T1000 (cell line): ENCODE measurements at regions not wholly inside any gene's neighbourhood (a gene's known extent, or its start where the extent isn't known, plus 50 kb on each side); places are given as distances from the start of the nearest gene placed in this dataset.
"Not testable (repeated sequence)": the region's sequence is repeated elsewhere in the genome, so short reads cannot be mapped to it uniquely, and the experiment has no call there.

Experiments
- DNase-seq: peaks from one replicate; lab custom pipeline; 2025; ENCODE audit warnings: mixed read lengths; lab: John Stamatoyannopoulos, UW

DNA sequence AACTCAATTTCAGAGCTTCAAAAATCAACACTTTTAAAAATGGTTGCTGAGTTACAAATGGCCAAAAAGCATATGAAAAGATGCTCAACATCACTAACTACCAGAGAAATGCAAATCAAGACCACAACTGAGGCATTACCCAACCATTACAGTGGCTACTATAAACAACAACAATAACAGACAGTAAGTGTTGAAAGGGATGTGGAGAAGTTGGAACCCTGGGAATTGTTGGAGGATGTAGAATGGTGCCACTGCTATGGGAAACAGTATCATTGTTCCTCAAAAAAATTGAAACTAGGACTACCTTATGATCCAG is 173.3 kb upstream of the SPRED2 start:
- DNase-seq, result no peak

DNA sequence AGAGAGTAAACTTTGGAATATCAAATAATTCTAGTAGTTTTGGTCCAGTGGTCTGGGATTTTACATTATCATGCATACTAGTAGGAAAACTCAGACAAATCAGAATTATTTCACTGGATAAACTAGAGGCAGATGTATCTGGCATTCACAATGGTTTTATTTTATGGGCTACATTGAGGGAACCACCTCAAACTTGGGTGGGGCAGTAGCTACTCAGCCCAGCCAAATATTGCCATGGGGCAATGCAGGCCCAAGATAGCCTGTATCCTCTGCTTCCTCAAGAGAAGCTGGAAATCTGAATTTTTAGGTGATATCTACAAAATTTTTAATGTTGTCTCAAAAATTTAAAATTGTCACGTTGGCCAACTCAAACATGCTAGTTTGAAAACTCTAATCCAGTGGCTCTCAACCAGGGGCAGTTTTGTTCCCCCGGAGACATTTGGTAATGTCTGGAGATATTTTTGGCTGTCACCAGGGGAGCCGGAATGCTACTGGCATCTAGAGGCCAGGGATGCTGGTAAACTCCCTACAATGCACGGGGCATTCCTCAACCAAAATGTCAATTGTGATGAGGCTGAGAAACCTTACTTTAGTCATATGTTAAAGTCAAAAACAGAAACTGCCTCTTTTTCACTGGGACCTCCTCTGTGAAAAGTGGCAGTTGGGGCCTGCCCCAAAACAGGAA is 172.8 kb upstream of the SPRED2 start:
- no peak for DNase-seq

DNA sequence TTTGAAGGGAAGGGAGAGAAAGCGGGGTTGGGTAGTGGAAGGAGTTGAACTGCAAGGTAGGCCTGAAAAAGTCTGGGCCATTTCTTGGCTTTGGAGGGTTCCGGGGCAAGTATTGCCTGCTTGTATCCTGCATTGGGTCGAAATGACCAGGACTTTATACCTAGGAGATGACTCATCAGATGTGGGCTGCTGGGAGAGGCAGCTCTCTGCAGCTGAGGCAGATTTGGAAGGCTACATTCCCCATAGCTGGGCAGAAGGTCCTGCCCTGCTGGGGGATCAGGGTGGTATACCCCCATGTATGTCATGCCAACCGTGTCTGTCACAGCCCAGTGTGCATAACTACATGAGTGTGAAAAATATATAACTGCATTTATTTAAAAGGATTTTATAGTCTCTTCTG is 171.8 kb upstream of the SPRED2 start:
- DNase-seq, result no peak

DNA sequence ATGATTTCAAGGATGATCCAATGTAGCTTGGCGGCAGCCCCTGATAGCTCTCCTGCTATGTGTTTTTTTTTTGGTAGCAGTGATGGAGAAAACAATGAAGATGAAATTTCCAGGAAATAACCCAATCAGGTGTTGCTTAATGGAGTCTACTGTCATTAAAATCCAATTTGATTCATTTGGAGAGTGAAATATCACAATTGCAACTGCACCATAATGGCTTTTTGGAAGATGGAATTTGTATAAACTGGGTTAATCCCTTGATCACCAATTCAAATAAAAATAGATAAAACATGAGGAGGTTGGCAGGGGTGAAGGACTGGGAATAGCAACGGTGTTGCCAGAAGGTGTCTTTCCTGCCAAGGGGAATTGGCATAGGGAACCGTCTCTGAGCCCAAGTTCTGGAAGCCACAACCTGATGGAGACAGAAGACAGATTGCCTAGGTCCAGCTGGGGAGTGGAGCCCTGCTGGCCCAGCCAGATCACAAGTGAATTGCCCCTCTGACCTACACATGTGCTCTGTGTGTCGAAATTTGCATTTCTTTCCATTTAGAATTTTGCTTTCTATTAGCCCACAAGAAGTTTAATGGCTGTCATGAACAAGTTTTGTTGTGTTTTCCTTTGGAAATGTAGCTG is 170.3 kb upstream of the SPRED2 start:
- DNase-seq, result no peak

DNA sequence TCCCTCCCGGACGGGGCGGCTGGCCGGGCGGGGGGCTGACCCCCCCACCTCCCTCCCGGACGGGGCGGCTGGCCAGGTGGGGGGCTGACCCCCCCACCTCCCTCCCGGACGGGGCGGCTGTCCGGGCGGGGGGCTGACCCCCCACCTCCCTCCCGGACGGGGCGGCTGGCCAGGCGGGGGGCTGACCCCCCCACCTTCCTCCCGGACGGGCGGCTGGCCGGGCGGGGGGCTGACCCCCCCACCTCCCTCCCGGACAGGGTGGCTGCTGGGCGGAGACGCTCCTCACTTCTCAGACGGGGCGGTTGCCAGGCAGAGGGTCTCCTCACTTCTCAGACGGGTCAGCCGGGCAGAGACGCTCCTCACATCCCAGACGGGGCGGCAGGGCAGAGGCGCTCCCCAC is 168.5 kb upstream of the SPRED2 start:
- not testable (repeated sequence) for DNase-seq

DNA sequence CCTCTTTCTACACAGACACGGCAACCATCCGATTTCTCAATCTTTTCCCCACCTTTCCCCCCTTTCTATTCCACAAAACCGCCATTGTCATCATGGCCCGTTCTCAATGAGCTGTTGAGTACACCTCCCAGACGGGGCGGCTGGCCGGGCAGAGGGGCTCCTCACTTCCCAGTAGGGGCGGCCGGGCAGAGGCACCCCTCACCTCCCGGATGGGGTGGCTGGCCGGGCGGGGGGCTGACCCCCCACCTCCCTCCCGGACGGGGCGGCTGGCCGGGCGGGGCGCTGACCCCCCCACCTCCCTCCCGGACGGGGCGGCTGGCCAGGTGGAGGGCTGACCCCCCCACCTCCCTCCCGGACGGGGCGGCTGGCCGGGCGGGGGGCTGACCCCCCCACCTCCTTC is 168.0 kb upstream of the SPRED2 start:
- DNase-seq, result not testable (repeated sequence)

DNA sequence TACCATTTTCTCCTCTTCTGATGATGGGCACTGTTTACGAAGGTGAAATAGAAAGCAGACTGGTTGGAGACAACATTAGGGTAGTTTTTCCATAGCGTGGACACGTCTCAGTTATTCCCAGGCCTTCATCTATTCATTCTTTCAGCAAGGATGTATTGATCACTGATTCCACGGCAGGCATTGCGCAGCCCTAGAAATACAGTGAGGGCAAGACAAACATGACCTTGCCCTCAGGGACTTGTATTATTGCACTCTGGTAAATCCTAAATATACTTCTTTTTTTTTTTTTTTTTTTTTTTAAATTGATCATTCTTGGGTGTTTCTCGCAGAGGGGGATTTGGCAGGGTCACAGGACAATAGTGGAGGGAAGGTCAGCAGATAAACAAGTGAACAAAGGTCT is 167.3 kb upstream of the SPRED2 start:
- DNase-seq, result no peak

DNA sequence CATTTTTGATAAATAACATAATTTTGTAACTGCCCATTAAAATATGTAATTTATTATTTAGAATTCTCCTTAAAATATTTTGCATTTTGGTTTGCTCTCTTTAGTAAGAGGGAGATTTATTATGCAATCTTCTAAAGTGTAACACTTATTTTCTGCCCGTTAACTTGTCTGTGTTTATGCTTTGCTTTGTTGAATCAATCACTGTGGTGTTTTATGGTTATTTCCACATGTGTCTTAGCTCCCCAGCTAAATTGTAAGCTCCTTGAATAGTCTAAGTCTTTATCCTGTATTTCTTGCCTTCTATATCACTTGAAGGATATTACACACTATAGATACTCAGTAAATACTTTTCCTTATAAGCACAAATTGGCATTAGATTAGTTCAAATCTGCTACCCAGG is 166.6 kb upstream of the SPRED2 start:
- no peak for DNase-seq

DNA sequence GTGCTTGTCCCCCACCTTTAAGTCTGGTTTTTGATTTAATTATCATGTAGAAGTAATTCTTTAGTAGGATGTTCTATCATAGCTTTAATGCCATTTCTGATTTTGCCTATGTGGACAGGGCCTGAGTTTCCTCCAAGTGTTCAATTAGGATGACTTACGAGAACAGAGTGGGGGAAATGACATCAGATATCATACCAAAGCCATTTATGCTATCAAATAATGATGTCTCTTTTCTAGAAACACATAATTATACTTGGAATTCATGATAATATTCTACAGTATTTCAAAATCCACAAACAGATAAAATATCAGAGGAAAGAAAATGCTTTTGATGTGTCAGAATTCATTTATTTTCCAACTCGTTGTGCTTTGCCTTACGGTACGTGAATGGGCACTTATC is 165.9 kb upstream of the SPRED2 start:
- no peak for DNase-seq

DNA sequence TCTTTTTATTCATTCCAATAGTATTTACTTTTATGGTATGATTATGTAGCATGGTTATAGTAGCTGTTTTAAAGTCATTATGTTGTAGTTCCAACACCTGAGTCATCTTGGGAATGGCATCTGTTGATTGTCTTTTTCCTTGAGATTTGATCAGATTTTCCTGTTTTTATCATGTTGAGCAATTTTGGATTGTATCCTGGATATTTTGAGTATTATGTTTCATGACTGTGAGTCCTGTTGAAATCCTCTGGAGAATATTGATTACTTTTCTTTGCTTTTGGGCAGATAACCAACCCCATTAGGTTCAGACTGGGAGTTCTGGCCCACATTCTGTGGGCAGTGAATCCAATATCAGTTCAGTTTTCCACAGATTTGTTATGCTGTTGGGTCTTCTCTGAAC is 163.2 kb upstream of the SPRED2 start:
- DNase-seq, result no peak

DNA sequence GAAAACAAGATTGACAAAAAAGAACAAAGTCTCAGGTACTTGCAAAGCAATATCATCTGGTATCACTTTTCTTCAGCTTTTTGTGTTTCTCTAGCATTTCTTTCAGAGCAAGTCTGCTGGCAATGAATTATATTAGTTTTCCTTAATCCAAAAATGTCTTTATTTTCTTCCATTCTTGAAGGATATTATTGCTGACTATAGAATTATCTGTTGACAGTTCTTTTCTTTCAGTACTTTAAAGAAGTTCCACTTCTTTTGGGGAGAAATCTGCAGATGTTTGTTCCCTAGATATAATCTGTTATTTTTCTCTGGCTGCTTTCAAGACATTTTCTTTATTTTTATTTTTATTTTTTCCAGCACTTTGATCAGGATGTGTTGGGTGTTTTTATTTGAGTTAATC is 161.8 kb upstream of the SPRED2 start:
- DNase-seq, result no peak

DNA sequence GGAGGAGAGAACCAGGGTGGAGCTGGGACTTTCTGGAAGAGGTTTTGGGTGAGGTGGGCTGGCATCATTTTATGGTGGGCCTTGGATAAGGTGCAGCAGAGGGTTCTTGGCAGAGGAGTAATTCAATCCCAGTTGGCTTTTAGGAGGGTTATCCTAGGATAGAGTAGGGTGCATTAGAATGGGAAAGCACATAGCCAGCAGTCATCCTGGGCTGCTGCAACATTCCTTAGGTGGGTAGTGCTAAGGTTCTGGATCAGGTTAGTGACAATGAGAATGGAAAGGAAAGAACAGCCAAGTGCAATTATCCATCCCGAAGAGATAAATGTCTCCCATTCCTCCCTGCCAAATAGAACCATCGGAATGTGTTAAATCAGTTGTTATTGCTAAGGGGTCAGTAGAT is 157.3 kb upstream of the SPRED2 start:
- no peak for DNase-seq

DNA sequence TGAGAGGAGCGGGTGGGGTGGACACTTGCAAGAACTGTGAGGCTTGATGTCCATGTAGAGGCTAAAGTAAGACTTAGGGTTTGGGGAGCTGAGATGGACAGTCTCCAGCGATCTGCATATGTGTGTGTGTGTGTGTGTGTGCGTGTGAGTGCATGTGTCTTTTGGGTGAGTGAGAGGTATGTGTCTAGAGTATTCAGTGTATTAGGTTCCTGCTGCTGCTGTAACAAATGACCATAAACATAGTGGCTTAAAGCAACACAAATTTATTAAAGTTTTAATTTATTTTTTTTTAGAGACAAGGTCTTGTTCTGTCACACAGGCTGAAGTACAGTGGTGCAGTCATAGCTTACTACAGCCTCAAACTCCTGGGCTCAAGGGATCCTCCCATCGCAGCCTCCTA is 155.4 kb upstream of the SPRED2 start:
- DNase-seq, result no peak

DNA sequence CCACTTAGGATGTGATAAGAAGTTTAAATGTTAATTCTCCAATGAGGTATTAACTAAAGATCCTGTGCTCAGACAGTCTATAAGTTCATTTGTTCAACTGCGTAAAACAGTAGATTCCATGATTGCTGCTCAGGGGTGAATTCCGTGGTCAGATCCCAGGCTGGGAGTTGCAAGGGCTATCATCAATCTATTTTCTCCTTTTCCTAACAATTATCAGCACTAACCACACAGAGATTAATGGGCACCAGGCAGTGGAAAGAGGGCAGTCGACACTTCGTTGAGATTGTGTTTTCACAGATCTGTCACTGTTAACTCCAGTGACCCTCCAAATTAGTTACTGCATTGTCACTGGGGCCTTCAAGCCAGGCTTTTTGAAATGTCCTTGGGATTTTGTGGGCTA is 154.1 kb upstream of the SPRED2 start:
- DNase-seq, result no peak

DNA sequence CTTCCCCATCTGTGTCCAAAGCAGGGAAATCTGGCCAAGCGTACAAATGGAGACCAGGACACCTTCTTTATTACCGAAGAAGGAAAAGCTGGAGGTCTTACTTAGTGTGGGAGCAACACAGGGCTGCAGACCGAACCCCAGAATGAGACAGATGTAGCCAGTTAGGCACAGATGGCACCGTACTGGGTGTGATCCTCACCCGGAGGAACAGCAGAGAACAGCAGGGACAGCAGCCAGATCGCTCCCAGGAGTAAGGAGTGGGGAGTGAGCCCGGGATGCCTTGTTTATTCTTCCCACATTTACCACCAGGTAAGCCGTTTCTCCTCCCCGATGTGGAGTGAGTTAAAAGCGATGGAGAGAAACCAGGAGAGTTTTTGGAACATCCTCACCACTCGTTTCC is 150.7 kb upstream of the SPRED2 start:
- DNase-seq, result no peak

DNA sequence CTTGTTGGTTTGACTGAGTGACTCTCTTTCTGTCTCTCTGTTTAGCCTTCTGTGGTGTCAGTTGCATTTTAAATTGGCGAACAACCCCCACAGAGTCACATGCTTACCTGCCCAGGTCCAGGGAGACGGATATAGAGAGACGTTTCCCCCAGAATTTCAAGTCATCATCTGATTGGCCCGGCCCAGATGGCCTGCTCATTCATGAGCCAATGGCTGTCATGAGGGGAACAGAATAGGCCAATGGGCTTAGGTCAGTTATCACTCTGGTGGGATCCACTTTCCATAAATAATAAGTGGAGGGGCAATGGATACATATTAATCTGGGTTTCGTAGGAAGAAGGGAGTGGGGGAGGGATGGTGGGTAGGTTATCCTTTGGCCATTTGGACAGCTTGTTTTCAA is 150.0 kb upstream of the SPRED2 start:
- DNase-seq, result no peak

DNA sequence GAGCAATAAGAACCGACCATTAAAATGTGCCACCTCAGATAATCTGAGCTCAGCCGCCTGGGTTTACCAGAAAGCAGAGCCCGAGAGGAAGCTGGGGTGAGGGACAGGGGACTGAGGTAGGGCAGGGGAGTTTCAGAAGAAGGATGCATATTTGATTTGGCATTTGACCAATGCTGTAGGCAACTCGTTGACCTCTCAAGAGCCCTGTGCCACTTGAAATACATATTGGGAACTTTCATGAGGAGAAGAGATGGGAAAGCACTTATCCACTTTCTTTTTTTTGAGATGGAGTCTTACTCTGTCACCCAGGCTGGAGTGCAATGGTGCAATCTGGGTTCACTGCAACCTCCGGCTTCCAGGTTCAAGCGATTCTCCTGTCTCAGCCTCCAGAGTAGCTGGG is 148.4 kb upstream of the SPRED2 start:
- DNase-seq, result no peak

DNA sequence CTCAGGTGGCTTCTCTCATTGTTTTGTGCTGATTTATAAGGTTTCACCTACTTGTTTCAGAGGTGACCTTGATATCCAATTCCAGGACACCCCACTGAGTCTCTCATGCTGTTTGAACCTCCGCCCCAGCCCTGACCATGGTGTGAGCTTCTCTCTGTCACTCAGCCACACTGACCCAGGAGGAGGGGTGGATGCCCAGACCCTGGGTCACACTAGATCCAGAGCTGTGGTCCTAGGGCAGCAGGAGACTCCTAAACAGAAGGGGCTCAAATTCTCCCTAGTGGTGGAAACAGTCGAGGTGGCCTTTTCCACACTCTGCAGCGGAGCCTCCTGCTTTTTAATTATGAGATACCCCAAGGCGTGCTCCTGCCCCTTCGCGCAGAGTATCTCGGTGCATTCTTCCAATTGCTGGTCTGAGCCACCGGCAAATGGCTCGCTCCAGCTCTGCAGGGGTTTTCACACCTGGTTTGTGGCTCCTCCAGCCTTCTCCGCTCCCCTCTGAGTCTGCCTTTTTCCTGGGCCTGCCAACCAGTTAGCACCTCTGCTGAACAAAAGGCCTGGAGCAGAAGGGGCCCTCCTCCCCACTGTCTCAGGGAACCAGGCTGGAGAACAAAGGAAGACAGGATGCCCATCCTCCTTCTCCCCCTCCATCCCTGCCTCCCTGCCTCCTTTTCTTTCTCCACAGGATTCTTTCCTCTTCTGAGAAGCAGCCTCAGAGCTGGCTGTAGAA is 147.3 kb upstream of the SPRED2 start:
- DNase-seq, result no peak

DNA sequence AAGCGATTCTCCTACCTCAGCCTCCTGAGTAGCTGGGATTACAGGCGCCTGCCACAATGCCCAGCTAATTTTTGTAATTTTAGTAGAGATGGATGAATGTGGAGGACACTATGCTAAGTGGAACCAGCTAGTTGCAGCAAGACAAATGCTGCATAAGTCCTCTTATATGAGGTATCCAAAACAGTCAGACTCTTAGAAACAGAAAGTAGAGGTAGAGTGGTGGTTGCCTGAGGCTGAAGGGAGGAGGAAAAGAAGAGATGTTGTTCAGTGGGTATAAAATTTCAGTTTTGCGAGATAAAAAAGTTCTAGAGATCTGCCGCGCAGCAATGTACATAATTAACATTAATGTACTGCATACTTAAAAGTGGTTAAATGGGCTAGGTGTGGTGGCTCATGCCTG is 145.3 kb upstream of the SPRED2 start:
- no peak for DNase-seq

DNA sequence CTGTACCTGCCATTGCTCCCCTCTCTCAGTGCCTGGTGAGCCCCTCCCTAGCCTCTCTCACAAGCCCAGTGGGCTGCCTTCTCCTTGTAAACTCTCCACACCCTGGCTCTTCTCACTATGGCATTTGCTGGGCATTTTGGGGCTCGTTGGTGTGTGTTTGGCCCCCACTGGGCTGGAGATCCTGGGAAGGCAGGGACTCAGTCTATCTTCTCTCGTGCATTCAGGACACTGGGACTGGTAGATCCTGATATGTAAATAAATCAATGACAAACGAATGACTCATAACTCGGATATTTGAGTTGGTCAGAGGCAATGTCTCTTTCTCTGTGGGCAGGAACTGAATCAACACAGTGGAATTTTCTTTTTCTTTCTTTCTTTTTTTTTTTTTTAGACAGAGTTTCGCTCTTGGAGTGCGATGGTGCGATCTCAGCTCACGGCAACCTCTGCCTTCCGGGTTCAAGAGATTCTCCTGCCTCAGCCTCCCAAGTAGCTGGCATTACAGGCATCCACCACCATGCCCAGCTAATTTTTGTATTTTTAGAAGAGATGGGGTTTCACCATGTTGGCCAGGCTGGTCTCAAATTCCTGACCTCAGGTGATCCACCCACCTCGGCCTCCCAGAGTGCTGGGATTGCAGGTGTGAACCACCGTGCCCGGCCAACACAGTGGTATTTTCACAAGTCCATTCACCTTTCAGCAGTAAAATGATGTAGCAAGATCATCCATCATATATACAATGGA is 144.6 kb upstream of the SPRED2 start:
- peak; percentile 12 for DNase-seq

DNA sequence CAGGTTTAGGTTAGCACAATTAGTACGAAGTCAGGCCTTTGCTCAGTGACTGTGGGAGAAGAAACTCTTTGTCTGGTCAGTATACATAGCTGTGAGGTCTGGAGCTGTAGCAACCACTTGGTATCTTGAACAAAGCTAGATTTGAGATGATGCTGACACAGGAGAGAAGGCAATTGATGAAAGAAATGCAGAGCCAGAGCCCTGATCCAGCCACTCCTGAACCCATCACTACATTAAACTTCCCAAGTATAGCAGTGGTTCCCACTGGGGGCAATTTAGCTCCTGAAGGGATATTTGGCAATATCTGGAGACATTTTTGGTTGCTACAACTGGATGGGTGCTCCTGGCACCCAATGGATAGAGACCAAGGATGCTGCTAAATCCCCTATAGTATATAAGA is 143.9 kb upstream of the SPRED2 start:
- DNase-seq, result no peak

DNA sequence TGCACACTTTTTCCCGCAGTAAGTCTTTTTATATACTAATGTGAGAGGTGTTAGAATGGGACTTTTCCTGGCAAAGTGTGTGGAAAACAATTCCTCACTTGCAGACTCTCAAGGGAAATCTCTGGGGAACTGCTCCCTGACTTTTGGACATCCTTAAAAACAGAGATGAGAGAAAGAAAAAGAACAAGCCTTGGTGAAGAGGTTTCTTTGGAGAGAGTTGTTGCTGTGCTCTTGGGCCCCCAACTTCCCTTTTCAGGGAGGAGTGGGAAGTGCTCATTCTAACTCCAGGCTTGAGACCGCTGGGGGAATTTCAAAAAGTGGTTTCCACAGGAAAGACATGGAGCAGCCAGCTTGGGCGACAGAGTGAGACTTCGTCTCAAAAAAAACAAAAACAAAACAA is 142.6 kb upstream of the SPRED2 start:
- DNase-seq, result no peak
